MCF 10A (cell line): ENCODE measurements at regions not wholly inside any gene's neighbourhood (a gene's known extent, or its start where the extent isn't known, plus 50 kb on each side); places are given as distances from the start of the nearest gene placed in this dataset.

Source experiments
- BruUV-seq: library from RNA; stranded (reverse); fragments of 400-500 nt; replicated peaks from 2 replicates; lab custom pipeline; 2021; lab: Mats Ljungman, UMichigan
- CTCF ChIA-PET: fragments of 300-600 bp; sonication (Branson Sonifier 250); formaldehyde crosslinking; extraction: SDS; loops from one replicate; lab custom pipeline; 2021; ENCODE audit warnings: antibody characterized with exemption, inconsistent platforms; lab: Yijun Ruan, JAX
- POLR2A ChIA-PET: fragments of 300-600, 350-650 bp; sonication (Branson Sonifier 250); formaldehyde crosslinking; extraction: SDS; loops from one replicate; lab custom pipeline; 2020; ENCODE audit warnings: antibody characterized with exemption, inconsistent platforms; lab: Yijun Ruan, JAX
- DNase-seq: peaks from one replicate; pipeline ENCODE4 v3.0.0-alpha.2; 2018; ENCODE audit not compliant: unreplicated experiment
- H3K27ac Mint-ChIP-seq: one replicate; pipeline ENCODE4 v1.8.0; 2022; ENCODE audit warnings: mild to moderate bottlenecking, low read depth, mixed read lengths; ENCODE audit not compliant: unreplicated experiment
- H3K27me3 Mint-ChIP-seq: one replicate; pipeline ENCODE4 v1.8.0; 2022; ENCODE audit warnings: mixed read lengths; ENCODE audit not compliant: insufficient read depth, unreplicated experiment
- H3K36me3 Mint-ChIP-seq: one replicate; pipeline ENCODE4 v1.8.0; 2022; ENCODE audit warnings: mild to moderate bottlenecking, moderate library complexity, mixed read lengths; ENCODE audit not compliant: insufficient read depth, unreplicated experiment
- H3K4me1 Mint-ChIP-seq: one replicate; pipeline ENCODE4 v1.8.0; 2022; ENCODE audit warnings: mixed read lengths; ENCODE audit not compliant: insufficient read depth, unreplicated experiment
- H3K4me3 Mint-ChIP-seq: one replicate; pipeline ENCODE4 v1.8.0; 2022; ENCODE audit warnings: mild to moderate bottlenecking, moderate library complexity, mixed read lengths; ENCODE audit not compliant: unreplicated experiment
- H3K9me3 Mint-ChIP-seq: one replicate; pipeline ENCODE4 v1.8.0; 2022; ENCODE audit warnings: mixed read lengths; ENCODE audit not compliant: unreplicated experiment
- CTCF ChIP-seq: fragments of 200-600 bp; IDR thresholded peaks from one replicate; pipeline ENCODE4 v1.8.0; 2022; ENCODE audit warnings: antibody characterized with exemption, mild to moderate bottlenecking; ENCODE audit not compliant: unreplicated experiment
- intact Hi-C: fragments of 100-400 bp; cut with micrococcal nuclease; formaldehyde crosslinking; loops from 2 replicates; pipeline ENCODE4 v1.14.1; 2022

GRCh38 chr2:129334128-129334527 is 645.3 kb upstream of the RAB6C start:
- H3K27me3 Mint-ChIP-seq, result no peaks in the 10 kb centered on the region
- no peak overlapping the region for H3K27ac Mint-ChIP-seq
- ChIA-PET CTCF (no interaction called here), POLR2A (no interaction called here)
- no peak for DNase-seq
- H3K9me3 Mint-ChIP-seq, result peaks cover 3% of the 10 kb centered on the region
- TF ChIP-seq CTCF, result no peak
- BruUV-seq, result no TSS peak
- no peaks in the 10 kb centered on the region for H3K36me3 Mint-ChIP-seq
- H3K4me1 Mint-ChIP-seq, result no peaks in the 10 kb centered on the region
- no peak overlapping the region for H3K4me3 Mint-ChIP-seq
- intact Hi-C loops, result no loop called here

- intact Hi-C loops, result no loop called here
Observed at GRCh38 chr2:129334696-129335410, 644.6 kb upstream of the RAB6C start.

GRCh38 chr2:129336276-129336675 is 643.2 kb upstream of the RAB6C start:
- Mint-ChIP-seq H3K36me3 (no peaks in the 10 kb centered on the region), H3K4me1 (no peaks in the 10 kb centered on the region), H3K27me3 (no peaks in the 10 kb centered on the region), H3K4me3 (no peak overlapping the region), H3K27ac (no peak overlapping the region), H3K9me3 (no peaks in the 10 kb centered on the region)
- ChIA-PET CTCF (no interaction called here), POLR2A (no interaction called here)
- intact Hi-C loops, result no loop called here
- DNase-seq, result no peak
- no peak for TF ChIP-seq CTCF
- BruUV-seq, result no TSS peak

More at GRCh38 chr2:129334696-129335410, 644.6 kb upstream of the RAB6C start:
- no peaks in the 10 kb centered on the region for H3K9me3 Mint-ChIP-seq
- ChIA-PET POLR2A (no interaction called here), CTCF (interaction anchor here (0.6 kb wide), 1 partner anchor 12 kb away, joined by 3 read pairs; no protein-coding TSS in a partner anchor)
- H3K4me3 Mint-ChIP-seq, result no peak overlapping the region
- TF ChIP-seq CTCF, result no peak
- H3K27ac Mint-ChIP-seq, result no peak overlapping the region
- DNase-seq, result no peak
- H3K4me1 Mint-ChIP-seq, result no peaks in the 10 kb centered on the region
- no peaks in the 10 kb centered on the region for H3K36me3 Mint-ChIP-seq
- no TSS peak for BruUV-seq
- H3K27me3 Mint-ChIP-seq, result no peaks in the 10 kb centered on the region

GRCh38 chr2:129337076-129337475 is 642.4 kb upstream of the RAB6C start:
- no TSS peak for BruUV-seq
- Mint-ChIP-seq H3K36me3 (no peaks in the 10 kb centered on the region), H3K4me1 (no peaks in the 10 kb centered on the region), H3K27ac (no peak overlapping the region), H3K27me3 (no peaks in the 10 kb centered on the region), H3K9me3 (peaks cover 6% of the 10 kb centered on the region), H3K4me3 (no peak overlapping the region)
- DNase-seq, result no peak
- TF ChIP-seq CTCF, result no peak
- intact Hi-C loops, result no loop called here
- POLR2A ChIA-PET, result no interaction called here
- CTCF ChIA-PET, result interaction anchor here (0.6 kb wide), 1 partner anchor 209 kb away, joined by 3 read pairs; no protein-coding TSS in a partner anchor
